HG03066 (cell line): ENCODE measurements at regions not wholly inside any gene's neighbourhood (a gene's known extent, or its start where the extent isn't known, plus 50 kb on each side); places are given as distances from the start of the nearest gene placed in this dataset.
"Not testable (repeated sequence)": the region's sequence is repeated elsewhere in the genome, so short reads cannot be mapped to it uniquely, and the experiment has no call there.

Source experiments
- ATAC-seq: cut with Tn5 transposase; IDR thresholded peaks from one replicate; pipeline ENCODE4 v1.9.1; 2021; ENCODE audit warnings: low read depth; ENCODE audit not compliant: unreplicated experiment

GRCh38 chr2:187003611-187004010 is 154.6 kb upstream of the ZSWIM2 start:
- no peak for ATAC-seq

DNA sequence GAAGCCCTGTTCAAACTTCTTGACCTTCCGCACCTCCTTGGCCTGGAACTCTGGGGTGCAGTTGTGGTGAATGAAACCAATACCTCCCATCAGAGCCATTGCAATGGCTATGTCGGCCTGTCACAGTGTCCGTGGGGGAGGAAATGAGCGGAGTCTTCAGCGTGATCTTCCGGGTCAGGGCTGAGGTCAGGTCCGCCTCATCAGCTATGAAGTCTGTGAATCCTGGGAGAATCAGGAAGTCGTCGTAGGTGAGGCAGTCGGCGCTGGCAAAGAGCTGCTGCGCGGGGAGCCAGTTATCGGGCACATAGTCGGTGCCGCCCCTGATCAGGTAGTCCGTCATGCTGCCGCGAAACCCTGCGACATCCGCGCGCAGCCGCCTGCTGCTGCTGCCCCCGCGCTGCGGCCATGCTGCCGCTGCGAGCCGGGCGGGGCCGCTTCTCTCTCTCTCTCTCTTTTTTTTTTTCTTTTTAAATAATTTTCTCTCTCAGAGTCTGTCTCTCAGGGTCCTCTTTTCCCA is 154.1 kb upstream of the ZSWIM2 start:
- no peak for ATAC-seq

DNA sequence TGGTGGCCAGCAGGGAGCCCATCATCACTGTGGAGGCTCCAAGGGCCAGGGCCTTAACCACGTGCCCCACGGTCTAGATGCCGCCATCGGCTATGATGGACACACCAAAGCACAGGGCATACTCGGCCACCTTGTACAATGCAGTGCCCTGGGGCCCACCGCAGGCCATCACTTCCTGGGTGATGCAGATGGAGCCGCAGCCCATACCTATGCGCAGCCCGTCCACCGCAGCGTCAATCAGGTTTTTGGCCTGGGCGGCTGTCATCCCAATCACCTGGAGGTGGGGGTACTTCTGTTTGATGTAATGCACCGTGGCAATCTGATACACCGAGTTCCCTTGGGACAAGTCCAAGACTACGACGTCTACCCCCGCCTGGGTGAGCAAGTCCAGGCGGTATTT is 153.3 kb upstream of the ZSWIM2 start:
- no peak for ATAC-seq

DNA sequence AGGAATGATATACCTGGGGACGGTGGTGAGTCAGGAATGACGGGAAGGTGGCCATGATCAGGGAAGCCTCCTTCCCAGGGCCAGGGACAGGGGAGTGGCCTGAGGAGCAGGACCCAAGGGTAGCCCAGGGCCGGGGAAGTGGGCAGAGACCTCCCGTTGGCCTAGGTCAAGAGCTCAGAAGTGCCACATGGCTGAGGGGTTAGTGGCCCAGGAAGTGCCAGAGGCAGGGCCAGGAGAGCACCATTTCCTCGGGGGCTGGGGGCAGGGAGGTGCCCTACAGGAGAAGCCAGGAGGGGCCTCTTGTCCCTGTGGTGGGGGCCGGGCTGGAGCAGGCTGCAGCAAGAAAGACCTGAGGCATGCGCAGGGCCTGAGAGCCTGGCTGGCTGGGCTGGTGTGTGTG is 152.3 kb upstream of the ZSWIM2 start:
- ATAC-seq: no peak

GRCh38 chr2:186995092-186995491 is 146.1 kb upstream of the ZSWIM2 start:
- ATAC-seq: no peak

GRCh38 chr2:186992597-186992996 is 143.6 kb upstream of the ZSWIM2 start:
- no peak for ATAC-seq

DNA sequence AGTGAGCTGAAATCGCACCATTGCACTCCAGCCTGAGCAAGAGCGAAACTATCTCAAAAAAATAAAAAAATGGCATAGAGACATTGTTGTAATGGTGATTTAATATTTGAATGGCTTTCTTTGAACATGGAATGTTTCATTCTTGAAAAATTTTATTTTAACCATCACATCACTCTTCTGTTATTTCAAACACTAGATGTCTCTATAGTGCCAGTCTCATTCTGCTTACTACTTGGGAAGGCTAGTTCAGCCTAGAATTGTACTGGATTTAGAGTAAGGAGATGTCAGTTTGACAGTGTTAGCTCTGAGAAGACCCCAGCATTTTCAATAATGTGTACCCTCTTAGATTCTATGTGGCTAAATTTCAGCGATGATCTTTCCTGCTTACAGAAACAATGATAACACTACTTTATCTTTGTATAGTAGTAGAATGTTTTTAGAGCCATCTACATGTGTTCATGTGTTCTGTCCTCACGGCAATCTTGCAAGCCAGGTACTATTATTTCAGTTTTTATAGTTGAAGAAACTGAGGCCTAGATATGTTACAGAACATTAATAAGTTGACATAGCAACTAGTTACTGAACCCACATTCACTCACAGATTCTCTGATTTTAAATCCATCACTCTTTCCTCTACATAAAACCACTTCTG is 142.9 kb upstream of the ZSWIM2 start:
- no peak for ATAC-seq

DNA sequence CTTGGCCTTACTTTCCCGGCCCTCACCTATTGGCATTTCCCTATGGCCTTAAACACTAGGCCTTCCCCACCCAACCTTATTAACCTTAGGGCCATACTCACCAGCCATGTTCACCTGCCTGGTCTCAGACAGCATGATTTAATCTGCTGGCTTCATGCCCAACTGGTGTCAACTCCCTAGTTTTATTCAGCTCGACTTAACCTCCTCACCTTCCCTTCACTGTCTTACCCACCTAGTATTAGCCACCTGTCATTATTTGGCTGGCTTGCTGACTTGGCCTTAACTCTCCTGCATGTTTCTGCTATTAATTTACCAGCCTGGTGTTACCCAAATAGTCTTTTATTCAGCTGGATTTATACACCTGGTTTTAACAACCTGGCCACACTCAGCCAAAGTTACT is 136.0 kb upstream of the ZSWIM2 start:
- no peak for ATAC-seq

DNA sequence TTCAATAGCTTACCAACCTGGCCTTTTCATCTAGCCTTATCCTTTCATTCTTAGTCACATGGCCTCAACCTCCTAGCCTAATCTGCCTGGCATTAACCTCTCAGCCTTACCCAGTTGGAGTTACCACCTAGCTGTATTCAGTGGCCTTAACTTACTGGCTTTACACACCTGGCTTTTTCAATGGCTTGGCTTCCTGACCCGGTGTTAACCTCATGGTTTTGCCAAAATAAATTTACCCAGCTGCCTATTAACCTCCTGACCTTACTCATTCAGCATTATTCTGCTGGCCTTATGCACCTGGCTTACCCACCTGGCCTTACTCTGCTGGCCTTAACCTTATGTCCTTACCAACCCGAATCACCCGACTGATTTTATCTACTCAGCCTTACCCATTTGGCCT is 135.5 kb upstream of the ZSWIM2 start:
- ATAC-seq: no peak

GRCh38 chr2:186980787-186981550 is 132.0 kb upstream of the ZSWIM2 start:
- no peak for ATAC-seq

DNA sequence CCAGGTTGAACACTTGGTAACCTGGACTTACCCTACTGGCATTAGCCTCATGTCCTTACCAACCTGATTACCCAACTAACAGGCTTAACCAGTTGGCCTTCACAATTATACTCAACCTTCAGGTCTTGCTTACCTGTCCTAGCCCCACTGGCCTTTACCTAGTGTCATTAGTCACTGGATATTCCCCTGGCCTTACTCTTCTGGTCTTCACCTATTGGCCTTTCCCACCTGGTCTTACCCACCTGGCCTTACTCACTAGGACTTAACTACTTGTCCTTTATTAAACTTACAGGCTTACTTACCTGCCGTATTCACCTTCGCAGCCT is 131.1 kb upstream of the ZSWIM2 start:
- no peak for ATAC-seq

DNA sequence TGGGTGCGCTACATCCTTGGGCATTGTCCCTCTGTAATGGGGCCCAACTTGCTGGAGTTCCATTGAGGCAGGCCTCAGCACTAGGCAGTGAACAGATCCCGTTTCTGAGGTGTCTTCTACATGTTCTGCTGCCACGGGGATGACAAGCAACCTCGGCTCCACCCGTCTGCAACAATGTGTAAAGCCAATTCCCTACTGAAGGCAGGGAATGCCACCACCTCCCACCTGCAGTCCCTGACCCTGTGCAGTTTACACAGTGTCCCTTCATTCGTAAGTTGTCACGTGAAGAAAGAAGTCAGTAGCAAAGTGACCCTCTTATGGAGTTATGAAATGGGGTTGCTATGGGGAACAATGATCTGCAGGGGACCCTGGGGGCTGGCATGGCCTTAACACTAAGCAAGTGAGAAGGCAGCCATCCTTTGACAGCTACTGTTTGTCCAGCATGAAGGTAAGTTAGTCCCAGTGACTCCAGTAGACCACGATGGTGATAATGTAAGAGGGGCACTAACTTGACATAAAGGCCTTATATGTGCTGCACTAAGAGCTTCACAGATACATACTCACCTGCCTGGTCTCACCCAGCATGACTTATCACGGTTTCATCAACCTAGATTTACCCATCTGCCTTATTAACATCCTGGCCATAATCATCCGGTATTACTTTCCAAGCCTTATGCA is 130.6 kb upstream of the ZSWIM2 start:
- no peak for ATAC-seq

- no peak for ATAC-seq
These were observed 128.6 kb upstream of the ZSWIM2 start for GRCh38 chr2:186977433-186978045.

GRCh38 chr2:186976329-186976728 is 127.4 kb upstream of the ZSWIM2 start:
- no peak for ATAC-seq

DNA sequence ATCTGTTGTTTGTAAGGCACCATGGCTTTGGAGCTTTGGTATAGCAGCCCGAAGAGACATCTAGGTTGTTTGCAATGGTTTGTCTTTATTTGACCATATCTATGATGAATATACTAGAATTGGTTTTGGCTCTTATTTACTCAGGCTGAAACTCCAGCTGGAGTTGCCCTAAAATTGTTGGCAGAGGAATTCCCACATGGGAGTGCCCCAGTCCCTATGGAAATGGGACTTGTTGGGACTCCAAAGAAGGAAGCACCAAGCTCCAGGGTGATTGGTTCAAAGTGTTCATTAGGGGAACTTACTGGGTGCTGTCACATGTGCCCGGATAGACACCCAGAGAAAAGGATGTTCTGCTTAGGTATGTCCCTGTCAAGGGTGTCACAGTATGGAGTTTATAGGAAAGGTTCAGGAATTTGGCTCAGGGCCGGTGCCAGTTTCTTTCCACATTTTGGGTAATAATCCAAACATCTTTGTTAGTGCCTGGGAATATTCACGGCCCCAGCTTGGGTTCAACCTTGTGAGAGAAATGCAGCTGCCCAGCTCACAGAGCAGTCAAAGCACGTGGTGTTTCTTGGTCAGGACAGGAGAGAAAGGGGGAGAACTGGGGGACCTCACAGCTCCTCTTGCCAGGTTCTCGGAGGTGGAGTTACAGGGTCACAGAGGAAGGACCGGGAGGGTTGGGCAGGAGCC is 123.5 kb upstream of the ZSWIM2 start:
- no peak for ATAC-seq

DNA sequence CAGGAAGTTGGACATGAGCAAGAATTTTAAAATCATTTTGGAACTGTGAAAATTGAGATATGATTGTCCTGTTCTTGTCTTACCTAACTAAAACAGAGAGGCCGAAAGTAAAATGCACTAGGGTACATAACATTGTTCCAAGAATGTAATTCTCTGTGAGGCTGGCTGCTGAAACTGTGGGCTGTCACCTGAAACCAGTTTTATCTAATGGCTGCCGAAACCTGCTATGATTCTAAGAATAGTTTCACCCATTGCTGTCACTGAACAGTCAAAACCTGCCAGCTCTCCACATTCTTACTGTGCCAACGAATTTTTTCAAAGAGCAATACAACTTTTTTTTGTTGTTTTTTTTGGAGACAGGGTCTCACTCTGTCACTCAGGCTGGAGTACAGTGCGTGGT is 119.3 kb upstream of the ZSWIM2 start:
- ATAC-seq: peak; percentile 83

DNA sequence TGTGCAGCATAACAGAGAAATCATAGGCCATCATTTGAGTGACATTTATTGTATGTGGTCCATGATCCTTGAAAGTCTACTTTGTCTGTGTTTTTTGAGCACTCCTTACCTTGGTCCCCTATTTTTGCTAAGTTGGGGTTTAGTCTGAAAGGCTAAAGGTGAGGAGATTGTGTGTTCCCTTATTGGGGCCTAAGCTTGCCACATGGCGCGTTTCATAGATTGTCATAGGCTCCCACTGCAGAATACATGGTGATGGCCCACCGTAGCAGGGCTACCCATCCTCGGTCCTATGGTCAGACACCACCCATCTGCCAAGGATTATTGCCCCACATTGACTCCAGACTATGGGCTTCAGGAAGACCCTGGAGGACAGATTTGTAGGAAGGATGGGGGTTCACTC is 117.0 kb upstream of the ZSWIM2 start:
- no peak for ATAC-seq

- ATAC-seq: no peak
These were observed 113.2 kb upstream of the ZSWIM2 start for GRCh38 chr2:186962085-186962747.

- ATAC-seq: not testable (repeated sequence)
These were observed 111.3 kb upstream of the ZSWIM2 start for GRCh38 chr2:186960241-186960640.

DNA sequence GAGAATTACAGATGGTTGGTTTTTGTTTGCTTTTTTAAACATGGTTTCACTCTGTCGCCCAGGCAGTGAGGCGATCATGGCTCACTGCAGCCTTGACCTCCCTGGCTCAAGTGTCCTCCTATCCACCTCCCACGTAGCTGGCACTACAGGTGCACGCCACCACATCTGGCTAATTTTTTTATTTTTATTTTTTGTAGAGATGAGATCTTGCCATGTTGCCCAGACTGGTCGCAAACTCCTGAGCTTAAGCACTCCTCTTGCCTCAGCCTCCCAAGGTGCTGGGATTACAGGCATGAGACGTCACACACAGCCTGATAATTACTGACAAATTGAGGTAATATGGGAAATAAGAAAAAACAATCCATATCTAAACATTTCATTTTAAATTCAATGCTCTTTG is 110.5 kb upstream of the ZSWIM2 start:
- no peak for ATAC-seq
